Gastroesophageal sphincter (tissue), 3 donors: ENCODE measurements at regions not wholly inside any gene's neighbourhood (a gene's known extent, or its start where the extent isn't known, plus 50 kb on each side); places are given as distances from the start of the nearest gene placed in this dataset.

Experiments
- CTCF ChIP-seq, 4 experiments: fragments of 200-600 bp in 2 of 4; fragments of 450-650 bp in 2 of 4; sonication (generic) in 1 of 4; IDR thresholded peaks; one replicate each; pipeline ENCODE4 v1.5.1; 2017 to 2019; ENCODE audit warnings: antibody characterized with exemption in 4 of 4, mild to moderate bottlenecking in 2 of 4, moderate library complexity in 2 of 4
- EP300 ChIP-seq: sonication (generic); formaldehyde crosslinking; IDR thresholded peaks from one replicate; pipeline ENCODE4 v1.6.1; 2017; ENCODE audit warnings: antibody characterized with exemption, mild to moderate bottlenecking
- POLR2A ChIP-seq, 2 donors: fragments of 450-650 bp; IDR thresholded peaks; one replicate each; pipeline ENCODE4 v1.6.1; 2017; ENCODE audit warnings: antibody characterized with exemption in 2 of 2, mild to moderate bottlenecking in 2 of 2, moderate library complexity in 1 of 2
- POLR2AphosphoS5 ChIP-seq: sonication (generic); formaldehyde crosslinking; IDR thresholded peaks from one replicate; pipeline ENCODE4 v1.6.1; 2017; ENCODE audit warnings: antibody characterized with exemption

DNA sequence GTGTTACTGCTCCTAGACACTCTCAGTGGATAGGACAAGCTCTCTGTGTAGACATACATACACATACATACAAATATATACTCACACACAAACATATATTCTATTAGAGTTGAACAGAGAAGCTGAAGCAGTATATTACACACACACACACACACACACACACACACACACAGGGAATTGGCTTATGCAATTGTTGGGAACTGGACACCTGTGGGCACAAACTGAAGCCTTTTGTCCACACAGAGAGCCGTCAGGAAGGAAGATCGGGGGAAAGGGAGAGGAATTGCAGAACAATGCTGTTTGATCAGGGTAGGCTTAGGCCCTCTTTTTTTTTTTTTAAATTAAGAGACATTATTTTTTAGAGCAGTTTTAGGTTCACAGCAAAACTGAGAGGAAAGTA is 180.7 kb upstream of the DDHD1 start:
- TF ChIP-seq CTCF (IDR thresholded peaks at IDR 0.05) (no peak), POLR2A (IDR thresholded peaks at IDR 0.05) (no peak), EP300 (no peak), POLR2AphosphoS5 (no peak)
